HCT116 (cell line): ENCODE measurements at regions not wholly inside any gene's neighbourhood (a gene's known extent, or its start where the extent isn't known, plus 50 kb on each side); places are given as distances from the start of the nearest gene placed in this dataset.

Source experiments
- ATAC-seq: fragments of 200-7000 bp; cut with Tn5 transposase; 2 replicates; pipeline ENCODE4 v1.9.1; 2020; ENCODE audit warnings: mild to moderate bottlenecking, moderate library complexity
- BruUV-seq: library from RNA; stranded (reverse); fragments of 400-500 nt; replicated peaks from 2 replicates; lab custom pipeline; 2021; lab: Mats Ljungman, UMichigan
- CTCF ChIA-PET: fragments of 300-600 bp; sonication (Branson Sonifier 250); formaldehyde crosslinking; loops from one replicate; lab custom pipeline; 2021; ENCODE audit warnings: antibody characterized with exemption; lab: Charles Lee
- POLR2A ChIA-PET: fragments of 300-600, 350-600 bp; sonication (Branson Sonifier 250); formaldehyde crosslinking; loops from one replicate; lab custom pipeline; 2021; ENCODE audit warnings: antibody characterized with exemption; lab: Charles Lee
- RAD21 ChIA-PET, 2 experiments: fragments of 300-600 bp; sonication (Branson Sonifier 250); formaldehyde crosslinking; loops; one replicate each; lab custom pipeline; 2023; ENCODE audit warnings: low total read pairs in 2 of 2; ENCODE audit not compliant: uncharacterized antibody in 2 of 2, unreplicated experiment in 2 of 2, low non-redundant PET in 1 of 2; lab: Charles Lee
- DNase-seq: peaks from one replicate; pipeline ENCODE4 v3.0.0-alpha.2; 2010; ENCODE audit warnings: low read depth, low spot score
- H2AFZ ChIP-seq: fragments of 200-600 bp; shearing (Covaris generic), sonication (generic); 2 replicates; pipeline ENCODE4 v1.6.1; 2017; ENCODE audit warnings: low read depth, mixed run types, mixed read lengths, antibody characterized with exemption, low read length; ENCODE audit not compliant: poor library complexity, severe bottlenecking
- H3K27ac ChIP-seq: 2 replicates; pipeline ENCODE4 v1.5.1; 2012; ENCODE audit warnings: low read depth, low read length
- H3K27me3 ChIP-seq: fragments of 200-600 bp; sonication (generic); 2 replicates; pipeline ENCODE4 v1.6.1; 2016; ENCODE audit warnings: mixed run types, low read length, mixed read lengths; ENCODE audit not compliant: insufficient read depth
- H3K36me3 ChIP-seq, 2 experiments: fragments of 200-500 bp in 1 of 2; fragments of 200-600 bp in 1 of 2; sonication (Bioruptor generic) in 1 of 2; sonication (generic) in 1 of 2; 2 replicates each; pipeline versions ENCODE4 v1.5.1 to v1.6.1; 2014 to 2016; ENCODE audit warnings: low read length in 2 of 2, inconsistent platforms in 1 of 2, mixed read lengths in 1 of 2, mixed run types in 1 of 2; ENCODE audit not compliant: insufficient read depth in 2 of 2, control insufficient read depth in 1 of 2
- H3K4me1 ChIP-seq, 2 experiments: fragments of 200-600 bp in 1 of 2; sonication (generic) in 1 of 2; 2 replicates each; pipeline versions ENCODE4 v1.5.1 to v1.6.1; 2012 to 2017; ENCODE audit warnings: low read length in 2 of 2, inconsistent platforms in 1 of 2, mild to moderate bottlenecking in 1 of 2, mixed read lengths in 1 of 2, mixed run types in 1 of 2, moderate library complexity in 1 of 2; ENCODE audit not compliant: insufficient read depth in 2 of 2, control insufficient read depth in 1 of 2
- H3K4me2 ChIP-seq: fragments of 200-600 bp; sonication (generic); 2 replicates; pipeline ENCODE4 v1.6.1; 2017; ENCODE audit warnings: mixed run types, low read length, mixed read lengths
- H3K4me3 ChIP-seq, 2 experiments: fragments of 200-600 bp in 1 of 2; sonication (generic) in 1 of 2; replicated peaks in 1 of 2; 2 replicates each; pipeline ENCODE4 v1.5.1; 2011 to 2016; ENCODE audit warnings: low read length in 2 of 2, control low read depth in 1 of 2, low read depth in 1 of 2, mild to moderate bottlenecking in 1 of 2, mixed read lengths in 1 of 2, mixed run types in 1 of 2
- H3K79me2 ChIP-seq: fragments of 200-600 bp; sonication (generic); 2 replicates; pipeline ENCODE4 v1.6.1; 2017; ENCODE audit warnings: mild to moderate bottlenecking, mixed run types, low read length, moderate library complexity, mixed read lengths; ENCODE audit not compliant: insufficient read depth
- H3K9ac ChIP-seq: fragments of 200-600 bp; sonication (generic); 2 replicates; pipeline ENCODE4 v1.6.1; 2016; ENCODE audit warnings: low read length, mixed read lengths
- H3K9me2 ChIP-seq: fragments of 200-600 bp; sonication (generic), shearing (Covaris generic); 2 replicates; pipeline ENCODE4 v1.6.1; 2017; ENCODE audit warnings: mixed run types, mild to moderate bottlenecking, moderate library complexity; ENCODE audit not compliant: insufficient read depth
- H3K9me3 ChIP-seq, 2 experiments: fragments of 200-500 bp in 1 of 2; fragments of 200-600 bp in 1 of 2; sonication (Bioruptor generic) in 1 of 2; sonication (generic) in 1 of 2; 2 replicates each; pipeline ENCODE4 v1.6.1; 2014 to 2017; ENCODE audit warnings: low read length in 2 of 2, mixed read lengths in 2 of 2, inconsistent platforms in 1 of 2, low read depth in 1 of 2, mild to moderate bottlenecking in 1 of 2, mixed run types in 1 of 2, moderate library complexity in 1 of 2; ENCODE audit not compliant: control insufficient read depth in 1 of 2, insufficient read depth in 1 of 2
- H4K20me1 ChIP-seq: fragments of 200-600 bp; sonication (generic), shearing (Covaris generic); 2 replicates; pipeline ENCODE4 v1.6.1; 2017; ENCODE audit warnings: mixed run types, mild to moderate bottlenecking, moderate library complexity; ENCODE audit not compliant: insufficient read depth
- CBX3 ChIP-seq: IDR thresholded peaks from 2 replicates; pipeline ENCODE4 v1.6.1; 2012; ENCODE audit warnings: low read depth
- CEBPB ChIP-seq: IDR thresholded peaks from 2 replicates; pipeline ENCODE4 v1.6.1; 2012; ENCODE audit warnings: low read depth
- CTCF ChIP-seq, 3 experiments: fragments of 200-600 bp in 1 of 3; sonication (generic) in 1 of 3; IDR thresholded peaks in 2 of 3; conservative IDR thresholded peaks in 1 of 3; 2 replicates each; pipeline ENCODE4 v1.5.1; 2012 to 2017; ENCODE audit warnings: low read depth in 2 of 3, low read length in 2 of 3, antibody characterized with exemption in 1 of 3, borderline replicate concordance in 1 of 3, control low read depth in 1 of 3, mild to moderate bottlenecking in 1 of 3, mixed read lengths in 1 of 3, mixed run types in 1 of 3, moderate library complexity in 1 of 3; ENCODE audit not compliant: insufficient read depth in 1 of 3
- EGR1 ChIP-seq: IDR thresholded peaks from 2 replicates; pipeline ENCODE4 v1.6.1; 2012; ENCODE audit warnings: low read depth
- EZH2 ChIP-seq: fragments of 200-600 bp; sonication (generic); IDR thresholded peaks from 2 replicates; pipeline ENCODE4 v1.6.1; 2017; ENCODE audit warnings: antibody characterized with exemption, mixed run types
- FOSL1 ChIP-seq: IDR thresholded peaks from 2 replicates; pipeline ENCODE4 v1.6.1; 2012; ENCODE audit warnings: low read depth
- JUND ChIP-seq: IDR thresholded peaks from 2 replicates; pipeline ENCODE4 v1.6.1; 2012
- POLR2A ChIP-seq: IDR thresholded peaks from 2 replicates; pipeline ENCODE4 v1.7.0; 2011; ENCODE audit warnings: borderline replicate concordance; ENCODE audit not compliant: insufficient read depth, insufficient read length; ENCODE audit errors: extremely low read depth
- RAD21 ChIP-seq: IDR thresholded peaks from 2 replicates; pipeline ENCODE4 v1.6.1; 2012; ENCODE audit warnings: low read depth, mild to moderate bottlenecking
- SIN3A ChIP-seq: IDR thresholded peaks from 2 replicates; pipeline ENCODE4 v1.6.1; 2012; ENCODE audit warnings: low read depth
- SP1 ChIP-seq: IDR thresholded peaks from 2 replicates; pipeline ENCODE4 v1.6.1; 2012; ENCODE audit warnings: low read depth
- SRF ChIP-seq: IDR thresholded peaks from 2 replicates; pipeline ENCODE4 v1.6.1; 2012; ENCODE audit warnings: low read depth
- TCF7L2 ChIP-seq: IDR thresholded peaks from 2 replicates; pipeline ENCODE4 v1.7.0; 2011; ENCODE audit warnings: borderline replicate concordance, inconsistent platforms; ENCODE audit not compliant: insufficient read depth, insufficient read length; ENCODE audit errors: extremely low read depth
- YY1 ChIP-seq: IDR thresholded peaks from 2 replicates; pipeline ENCODE4 v1.6.1; 2011; ENCODE audit warnings: low read length, low read depth, moderate library complexity, mild to moderate bottlenecking; ENCODE audit not compliant: insufficient replicate concordance; ENCODE audit errors: extremely low read depth
- ZFX ChIP-seq: fragments of 450-650 bp; IDR thresholded peaks from 2 replicates; pipeline ENCODE4 v1.6.1; 2017
- ZNF274 ChIP-seq: fragments of 200-500 bp; sonication (Bioruptor generic); IDR thresholded peaks from 2 replicates; pipeline ENCODE4 v1.6.1; 2014; ENCODE audit warnings: mild to moderate bottlenecking, low read depth, low read length, inconsistent platforms
- intact Hi-C: fragments of 100-400 bp; cut with micrococcal nuclease; formaldehyde crosslinking; loops from 2 replicates; pipeline ENCODE4 v1.10.0; 2022
- TF ChIP-seq, protein P1 (sequence below): IDR thresholded peaks from 2 replicates; pipeline ENCODE4 v1.6.1; 2011; ENCODE audit warnings: mild to moderate bottlenecking, low read length, moderate library complexity; ENCODE audit not compliant: insufficient replicate concordance; ENCODE audit errors: extremely low read depth

GRCh38 chr7:81094952-81095351 is 176.1 kb upstream of the SEMA3C start:
- ChIA-PET POLR2A (no interaction called here), RAD21 (no interaction called here), CTCF (no interaction called here)
- Histone ChIP-seq H3K36me3 (no peaks in the 10 kb centered on the region), H3K4me2 (no peak overlapping the region), H4K20me1 (no peaks in the 10 kb centered on the region), H3K27ac (no peak overlapping the region), H3K4me1 (no peaks in the 10 kb centered on the region), H2AFZ (peak overlapping the region; percentile 74), H3K79me2 (no peaks in the 10 kb centered on the region), H3K27me3 (no peaks in the 10 kb centered on the region), H3K9ac (no peak overlapping the region), H3K4me3 (no peak overlapping the region), H3K9me3 (no peaks in the 10 kb centered on the region), H3K9me2 (no peaks in the 10 kb centered on the region)
- TF ChIP-seq YY1 (no peak), CTCF (IDR thresholded peaks at IDR 0.05 in 2 of 3, conservative IDR thresholded peaks at IDR 0.05 in 1 of 3; ENCODE audit: borderline replicate concordance in 1 of 3, insufficient read depth in 1 of 3, low read depth in 2 of 3, low read length in 2 of 3) (no peak), POLR2A (no peak), FOSL1 (no peak), TCF7L2 (no peak), JUND (no peak), EGR1 (no peak), ZNF274 (no peak), SP1 (no peak), SRF (no peak), ZFX (no peak), CEBPB (no peak), EZH2 (no peak), RAD21 (no peak), SIN3A (no peak), CBX3 (no peak)
- TF ChIP-seq, protein P1, sequence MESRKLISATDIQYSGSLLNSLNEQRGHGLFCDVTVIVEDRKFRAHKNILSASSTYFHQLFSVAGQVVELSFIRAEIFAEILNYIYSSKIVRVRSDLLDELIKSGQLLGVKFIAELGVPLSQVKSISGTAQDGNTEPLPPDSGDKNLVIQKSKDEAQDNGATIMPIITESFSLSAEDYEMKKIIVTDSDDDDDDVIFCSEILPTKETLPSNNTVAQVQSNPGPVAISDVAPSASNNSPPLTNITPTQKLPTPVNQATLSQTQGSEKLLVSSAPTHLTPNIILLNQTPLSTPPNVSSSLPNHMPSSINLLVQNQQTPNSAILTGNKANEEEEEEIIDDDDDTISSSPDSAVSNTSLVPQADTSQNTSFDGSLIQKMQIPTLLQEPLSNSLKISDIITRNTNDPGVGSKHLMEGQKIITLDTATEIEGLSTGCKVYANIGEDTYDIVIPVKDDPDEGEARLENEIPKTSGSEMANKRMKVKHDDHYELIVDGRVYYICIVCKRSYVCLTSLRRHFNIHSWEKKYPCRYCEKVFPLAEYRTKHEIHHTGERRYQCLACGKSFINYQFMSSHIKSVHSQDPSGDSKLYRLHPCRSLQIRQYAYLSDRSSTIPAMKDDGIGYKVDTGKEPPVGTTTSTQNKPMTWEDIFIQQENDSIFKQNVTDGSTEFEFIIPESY: no peak
- BruUV-seq: no TSS peak
- intact Hi-C loops: no loop called here
- no peak for ATAC-seq
- no peak for DNase-seq
